ENCODE measurements at regions not wholly inside any gene's neighbourhood (a gene's known extent, or its start where the extent isn't known, plus 50 kb on each side); places are given as distances from the start of the nearest gene placed in this dataset.

DNA sequence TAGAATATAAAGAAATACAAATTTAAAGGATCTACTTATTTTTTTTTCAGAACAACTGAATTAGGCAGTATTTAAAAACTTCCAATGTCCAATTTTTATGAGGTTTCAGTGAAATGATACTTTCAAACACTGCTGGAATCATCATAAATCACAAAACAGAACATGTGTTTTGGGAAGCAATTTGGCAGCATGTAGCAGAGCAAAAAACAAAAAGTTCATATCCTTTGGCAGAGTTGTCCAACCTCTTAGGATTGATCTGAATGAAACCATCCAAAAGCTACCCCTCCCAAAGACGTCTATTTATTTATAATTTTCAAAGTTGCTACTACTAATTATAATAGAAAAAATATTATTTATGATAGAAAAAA, 192.4 kb upstream of the PUM3 start:
- no peak for DNase-seq
- Histone ChIP-seq H3K4me3 (ENCODE audit: low read length in 2 of 2) (no peak overlapping the region), H3K27ac (ENCODE audit: low read depth in 1 of 2, low read length in 2 of 2) (no peak overlapping the region), H3K27me3 (ENCODE audit: control insufficient read depth in 1 of 2, insufficient read depth in 2 of 2, low read length in 1 of 2) (peaks cover 0 to 2% of the 10 kb centered on the region in 2 donors), H3K36me3 (ENCODE audit: control insufficient read depth in 1 of 2, insufficient read depth in 2 of 2, low read length in 1 of 2) (no peaks in the 10 kb centered on the region), H3K4me1 (ENCODE audit: control insufficient read depth in 1 of 2, insufficient read depth in 2 of 2, low read length in 2 of 2) (no peaks in the 10 kb centered on the region), H3K9me3 (ENCODE audit: control insufficient read depth, low read length) (peaks cover 3% of the 10 kb centered on the region)
- intact Hi-C loops (cut with DNase I) = no loop called here
- ATAC-seq (ENCODE audit: low FRiP score) = no peak
- 61 to 67% methylated on average over 1 of the region's 1 CpG for WGBS, 2 donors

DNA sequence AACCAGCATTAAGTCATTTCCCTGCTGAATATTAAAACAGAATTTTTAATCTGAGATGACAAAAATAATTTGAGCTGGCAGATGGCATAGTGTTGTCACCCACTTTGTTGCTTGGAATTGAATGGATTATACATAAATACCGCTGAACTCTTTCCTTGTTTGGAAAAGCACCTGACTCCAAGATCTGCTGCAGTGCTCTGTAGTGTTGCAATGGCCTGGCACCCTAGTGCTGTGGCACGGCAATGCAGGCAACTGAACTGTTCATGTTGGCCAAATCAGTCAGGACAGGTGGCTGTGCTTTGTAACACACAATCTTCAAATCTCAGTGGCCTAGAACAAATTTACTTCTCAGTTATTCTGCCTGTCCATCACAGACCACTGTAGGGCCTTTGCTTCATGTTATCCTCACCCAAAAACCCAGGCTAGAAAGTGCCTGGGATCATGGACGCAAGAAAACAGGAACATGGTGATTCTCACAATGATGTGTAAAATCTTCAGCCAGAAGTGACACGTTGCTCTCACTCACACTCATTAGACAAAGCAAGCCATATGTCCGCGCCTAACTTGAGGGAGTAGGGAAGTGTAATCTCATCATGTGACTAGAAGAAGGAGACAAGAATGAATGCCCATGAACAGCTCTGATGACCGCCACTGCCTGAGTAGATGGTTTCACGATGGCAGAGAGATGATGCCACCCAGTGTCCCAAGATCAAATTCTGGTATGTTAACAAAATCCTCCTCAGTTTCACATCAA, 191.9 kb upstream of the PUM3 start:
- intact Hi-C loops (cut with DNase I) = no loop called here
- 77 to 79% methylated on average over 8 of the region's 8 CpGs for WGBS, 2 donors
- DNase-seq (no peak), ATAC-seq (ENCODE audit: low FRiP score) (no peak)
- Histone ChIP-seq H3K4me3 (ENCODE audit: low read length in 2 of 2) (no peak overlapping the region), H3K27ac (ENCODE audit: low read depth in 1 of 2, low read length in 2 of 2) (no peak overlapping the region), H3K36me3 (ENCODE audit: control insufficient read depth in 1 of 2, insufficient read depth in 2 of 2, low read length in 1 of 2) (no peaks in the 10 kb centered on the region), H3K4me1 (ENCODE audit: control insufficient read depth in 1 of 2, insufficient read depth in 2 of 2, low read length in 2 of 2) (no peaks in the 10 kb centered on the region), H3K27me3 (ENCODE audit: control insufficient read depth in 1 of 2, insufficient read depth in 2 of 2, low read length in 1 of 2) (peaks cover 0 to 2% of the 10 kb centered on the region in 2 donors), H3K9me3 (ENCODE audit: control insufficient read depth, low read length) (peaks cover 3% of the 10 kb centered on the region)

DNA sequence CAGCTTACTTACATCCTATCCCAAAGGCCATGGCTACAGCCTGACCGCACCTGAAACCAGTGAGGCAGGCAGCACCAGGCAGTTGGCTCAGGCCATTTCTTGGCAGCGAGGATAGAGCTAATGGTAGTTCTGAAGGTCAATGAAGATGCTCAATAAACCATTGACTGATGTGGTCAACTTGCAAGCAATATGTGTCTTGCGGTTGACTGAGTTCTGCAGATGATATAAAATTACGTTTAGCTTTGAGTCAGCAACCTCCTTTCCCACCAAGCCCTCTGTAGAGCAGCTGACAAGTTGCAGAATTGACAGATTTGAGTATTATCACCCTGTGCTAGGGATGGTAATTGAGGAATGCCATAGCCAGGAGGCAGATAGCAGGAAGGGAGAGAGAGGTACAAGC, 189.0 kb upstream of the PUM3 start:
- no peak for DNase-seq
- Histone ChIP-seq H3K27me3 (ENCODE audit: control insufficient read depth in 1 of 2, insufficient read depth in 2 of 2, low read length in 1 of 2) (peaks cover 0 to 2% of the 10 kb centered on the region in 2 donors), H3K36me3 (ENCODE audit: control insufficient read depth in 1 of 2, insufficient read depth in 2 of 2, low read length in 1 of 2) (no peaks in the 10 kb centered on the region), H3K27ac (ENCODE audit: low read depth in 1 of 2, low read length in 2 of 2) (no peak overlapping the region), H3K4me3 (ENCODE audit: low read length in 2 of 2) (no peak overlapping the region), H3K9me3 (ENCODE audit: control insufficient read depth, low read length) (peaks cover 3% of the 10 kb centered on the region), H3K4me1 (ENCODE audit: control insufficient read depth in 1 of 2, insufficient read depth in 2 of 2, low read length in 2 of 2) (no peaks in the 10 kb centered on the region)
- 89 to 94% methylated on average over 4 of the region's 4 CpGs for WGBS, 2 donors
- no peak for ATAC-seq (ENCODE audit: low FRiP score)
- intact Hi-C loops (cut with DNase I) = no loop called here

DNA sequence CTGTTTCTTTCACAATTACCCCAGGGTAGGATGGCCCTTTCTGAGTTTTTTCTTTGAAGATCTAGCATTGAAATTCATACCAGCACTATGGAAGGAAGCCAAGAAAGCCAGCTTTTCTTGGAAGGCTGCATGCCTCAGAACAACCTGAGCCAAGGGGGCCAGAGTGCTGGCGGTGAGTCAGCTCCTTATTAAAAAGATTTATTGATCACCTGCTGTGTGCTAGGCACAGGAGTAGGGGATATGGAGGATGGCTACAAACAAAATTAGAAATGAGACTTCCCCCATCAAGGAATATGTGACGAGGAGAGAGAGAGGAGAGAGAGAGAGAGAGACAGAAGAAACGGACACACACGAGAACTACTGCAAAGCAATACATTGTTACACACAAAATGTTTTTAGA, 184.6 kb upstream of the PUM3 start:
- intact Hi-C loops (cut with DNase I) = no loop called here
- no peak overlapping the region for H3K27ac ChIP-seq (ENCODE audit: low read depth in 1 of 2, low read length in 2 of 2)
- no peak for ATAC-seq (ENCODE audit: low FRiP score)
- no peaks in the 10 kb centered on the region for H3K27me3 ChIP-seq (ENCODE audit: control insufficient read depth in 1 of 2, insufficient read depth in 2 of 2, low read length in 1 of 2)
- no peak overlapping the region for H3K4me3 ChIP-seq (ENCODE audit: low read length in 2 of 2)
- no peaks in the 10 kb centered on the region for H3K36me3 ChIP-seq (ENCODE audit: control insufficient read depth in 1 of 2, insufficient read depth in 2 of 2, low read length in 1 of 2)
- no peaks in the 10 kb centered on the region for H3K4me1 ChIP-seq (ENCODE audit: control insufficient read depth in 1 of 2, insufficient read depth in 2 of 2, low read length in 2 of 2)
- DNase-seq = no peak
- WGBS, 2 donors = 29 to 39% methylated on average over 4 of the region's 4 CpGs
- H3K9me3 ChIP-seq (ENCODE audit: control insufficient read depth, low read length) = no peaks in the 10 kb centered on the region

DNA sequence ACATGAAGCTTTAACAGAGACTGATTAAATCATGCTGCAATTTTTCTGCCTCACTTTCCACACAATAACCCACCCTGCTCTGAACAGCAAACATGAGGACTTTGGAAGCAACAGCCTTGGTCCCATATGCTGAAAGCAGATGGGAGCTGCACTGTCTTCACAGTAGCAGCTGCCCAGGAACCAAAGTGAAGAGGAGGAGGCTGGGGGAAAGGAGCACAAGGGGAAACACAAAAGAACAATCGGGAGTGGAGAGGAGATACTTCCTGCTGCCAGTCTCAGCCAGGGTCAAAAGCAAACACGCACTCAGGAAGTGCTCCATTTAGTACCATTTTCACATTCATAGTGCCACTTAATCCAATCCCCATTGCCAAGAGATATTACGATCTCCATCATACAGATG, 183.3 kb upstream of the PUM3 start:
- no peaks in the 10 kb centered on the region for H3K9me3 ChIP-seq (ENCODE audit: control insufficient read depth, low read length)
- WGBS, 2 donors = 42 to 46% methylated on average over 3 of the region's 3 CpGs
- no peak for ATAC-seq (ENCODE audit: low FRiP score)
- H3K36me3 ChIP-seq (ENCODE audit: control insufficient read depth in 1 of 2, insufficient read depth in 2 of 2, low read length in 1 of 2) = no peaks in the 10 kb centered on the region
- intact Hi-C loops (cut with DNase I) = no loop called here
- no peak overlapping the region for H3K4me3 ChIP-seq (ENCODE audit: low read length in 2 of 2)
- no peaks in the 10 kb centered on the region for H3K4me1 ChIP-seq (ENCODE audit: control insufficient read depth in 1 of 2, insufficient read depth in 2 of 2, low read length in 2 of 2)
- no peaks in the 10 kb centered on the region for H3K27me3 ChIP-seq (ENCODE audit: control insufficient read depth in 1 of 2, insufficient read depth in 2 of 2, low read length in 1 of 2)
- no peak overlapping the region for H3K27ac ChIP-seq (ENCODE audit: low read depth in 1 of 2, low read length in 2 of 2)
- no peak for DNase-seq

DNA sequence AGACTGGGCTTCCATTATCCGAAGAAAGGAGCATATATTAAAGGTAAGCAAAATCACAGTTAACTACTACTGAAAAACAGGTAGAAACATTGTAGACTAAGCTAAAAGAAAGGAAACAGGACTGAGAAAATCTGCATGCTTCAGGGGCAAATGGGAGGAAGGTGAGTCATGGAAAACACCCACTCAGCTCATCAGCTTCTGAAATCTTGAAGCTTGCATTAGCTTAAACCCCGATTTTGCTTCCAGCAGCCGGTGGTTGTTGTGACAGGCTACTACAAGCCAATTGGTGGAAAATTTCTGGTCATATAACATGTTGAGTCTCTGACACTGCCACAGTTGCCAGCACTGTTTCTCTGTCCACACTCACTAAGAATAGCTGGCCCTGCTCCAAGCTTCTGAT, 179.6 kb upstream of the PUM3 start:
- WGBS, 2 donors = 81 to 83% methylated on average over 3 of the region's 3 CpGs
- no peak for ATAC-seq (ENCODE audit: low FRiP score)
- no peaks in the 10 kb centered on the region for H3K9me3 ChIP-seq (ENCODE audit: control insufficient read depth, low read length)

DNA sequence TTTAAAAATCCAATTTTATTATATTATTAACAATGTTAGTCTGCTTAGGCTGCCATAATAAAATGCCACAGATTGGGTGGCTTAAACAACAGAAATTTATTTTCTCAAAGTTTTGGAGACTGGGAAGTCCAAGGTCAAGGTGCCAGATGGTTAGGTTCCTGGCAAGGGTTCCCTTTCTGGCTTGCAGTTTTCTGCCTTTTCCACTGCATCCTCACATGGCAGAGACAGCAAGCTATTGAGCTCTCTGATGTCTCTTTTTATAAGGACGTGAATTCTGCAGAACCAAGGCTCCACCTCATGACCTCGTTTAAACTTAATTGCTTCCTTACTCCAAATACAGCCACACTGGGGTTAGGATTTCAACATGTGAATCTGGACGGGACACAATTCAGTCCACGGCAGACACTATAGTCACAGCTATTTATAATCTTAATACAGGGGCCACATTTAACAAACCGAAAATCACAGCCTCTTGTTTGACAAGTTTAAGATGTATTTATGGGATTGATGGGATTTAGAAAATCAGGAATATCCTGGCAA, 174.9 kb upstream of the PUM3 start:
- Histone ChIP-seq H3K4me3 (ENCODE audit: low read length in 2 of 2) (no peak overlapping the region), H3K9me3 (ENCODE audit: control insufficient read depth, low read length) (peaks cover 3% of the 10 kb centered on the region), H3K27me3 (ENCODE audit: control insufficient read depth in 1 of 2, insufficient read depth in 2 of 2, low read length in 1 of 2) (no peaks in the 10 kb centered on the region), H3K27ac (ENCODE audit: low read depth in 1 of 2, low read length in 2 of 2) (no peak overlapping the region), H3K4me1 (ENCODE audit: control insufficient read depth in 1 of 2, insufficient read depth in 2 of 2, low read length in 2 of 2) (no peaks in the 10 kb centered on the region), H3K36me3 (ENCODE audit: control insufficient read depth in 1 of 2, insufficient read depth in 2 of 2, low read length in 1 of 2) (no peaks in the 10 kb centered on the region)
- 38% methylated on average over 5 of the region's 5 CpGs for WGBS, 2 donors
- intact Hi-C loops (cut with DNase I) = no loop called here
- ATAC-seq (ENCODE audit: low FRiP score) = no peak
- DNase-seq = no peak

More for the DNA sequence above, 179.6 kb upstream of the PUM3 start:
- intact Hi-C loops (cut with DNase I) = no loop called here
- H3K4me3 ChIP-seq (ENCODE audit: low read length in 2 of 2) = no peak overlapping the region
- no peaks in the 10 kb centered on the region for H3K27me3 ChIP-seq (ENCODE audit: control insufficient read depth in 1 of 2, insufficient read depth in 2 of 2, low read length in 1 of 2)
- DNase-seq = no peak
- H3K36me3 ChIP-seq (ENCODE audit: control insufficient read depth in 1 of 2, insufficient read depth in 2 of 2, low read length in 1 of 2) = no peaks in the 10 kb centered on the region
- no peak overlapping the region for H3K27ac ChIP-seq (ENCODE audit: low read depth in 1 of 2, low read length in 2 of 2)
- H3K4me1 ChIP-seq (ENCODE audit: control insufficient read depth in 1 of 2, insufficient read depth in 2 of 2, low read length in 2 of 2) = no peaks in the 10 kb centered on the region

DNA sequence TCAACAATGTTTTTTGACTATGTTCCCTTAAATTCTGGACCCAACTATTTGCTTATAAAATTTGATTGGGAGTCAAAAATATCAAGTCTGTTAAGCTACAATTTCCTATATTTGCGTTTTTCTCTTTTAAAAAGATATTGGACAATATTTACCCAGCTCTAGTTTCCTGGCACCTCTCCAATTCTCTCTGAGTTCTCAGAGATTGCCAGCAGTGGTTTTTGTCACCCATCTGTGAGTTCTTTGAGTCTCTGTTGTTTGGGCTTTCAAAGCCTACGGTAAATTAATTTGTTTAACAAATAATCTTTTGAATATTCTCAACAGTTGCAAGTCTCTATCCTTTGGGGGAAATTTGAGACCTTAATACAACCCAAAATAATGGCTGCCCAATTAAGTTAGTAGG, 174.2 kb upstream of the PUM3 start:
- WGBS, 2 donors = 15 to 17% methylated on average over 2 of the region's 2 CpGs
- H3K4me1 ChIP-seq (ENCODE audit: control insufficient read depth in 1 of 2, insufficient read depth in 2 of 2, low read length in 2 of 2) = no peaks in the 10 kb centered on the region

DNA sequence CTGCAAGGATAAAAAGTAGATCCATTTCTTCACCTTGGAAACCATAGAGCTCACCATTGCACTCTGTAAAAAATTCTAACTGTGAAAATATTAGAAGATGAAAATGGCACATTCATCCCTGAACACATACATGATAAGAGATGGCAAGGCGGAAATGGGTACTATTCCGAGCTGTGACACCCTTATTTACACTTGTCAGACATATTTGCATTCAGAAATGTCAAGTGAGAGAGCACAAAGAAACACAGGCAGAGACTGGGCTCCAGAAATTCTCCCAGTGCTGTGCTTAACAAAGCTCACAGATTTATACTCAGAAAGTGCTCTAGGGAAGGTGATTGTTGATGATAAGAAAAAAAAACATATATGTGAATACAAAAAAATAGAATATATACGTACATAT, 170.3 kb upstream of the PUM3 start:
- Histone ChIP-seq H3K27ac (ENCODE audit: low read depth in 1 of 2, low read length in 2 of 2) (no peak overlapping the region), H3K4me3 (ENCODE audit: low read length in 2 of 2) (no peak overlapping the region), H3K4me1 (ENCODE audit: control insufficient read depth in 1 of 2, insufficient read depth in 2 of 2, low read length in 2 of 2) (no peaks in the 10 kb centered on the region), H3K27me3 (ENCODE audit: control insufficient read depth in 1 of 2, insufficient read depth in 2 of 2, low read length in 1 of 2) (no peaks in the 10 kb centered on the region), H3K36me3 (ENCODE audit: control insufficient read depth in 1 of 2, insufficient read depth in 2 of 2, low read length in 1 of 2) (no peaks in the 10 kb centered on the region), H3K9me3 (ENCODE audit: control insufficient read depth, low read length) (peaks cover 3% of the 10 kb centered on the region)
- no peak for DNase-seq
- 43 to 44% methylated on average over 3 of the region's 3 CpGs for WGBS, 2 donors
- intact Hi-C loops (cut with DNase I) = no loop called here
- no peak for ATAC-seq (ENCODE audit: low FRiP score)

More for the DNA sequence above, 174.2 kb upstream of the PUM3 start:
- Histone ChIP-seq H3K27ac (ENCODE audit: low read depth in 1 of 2, low read length in 2 of 2) (no peak overlapping the region), H3K4me3 (ENCODE audit: low read length in 2 of 2) (no peak overlapping the region), H3K27me3 (ENCODE audit: control insufficient read depth in 1 of 2, insufficient read depth in 2 of 2, low read length in 1 of 2) (no peaks in the 10 kb centered on the region), H3K36me3 (ENCODE audit: control insufficient read depth in 1 of 2, insufficient read depth in 2 of 2, low read length in 1 of 2) (no peaks in the 10 kb centered on the region), H3K9me3 (ENCODE audit: control insufficient read depth, low read length) (peaks cover 3% of the 10 kb centered on the region)
- intact Hi-C loops (cut with DNase I) = no loop called here
- no peak for ATAC-seq (ENCODE audit: low FRiP score)
- DNase-seq = no peak

Data from aorta (tissue), 5 donors.